Dedifferentiated amniotic fluid mesenchymal stem cell (primary cell): ENCODE measurements at regions not wholly inside any gene's neighbourhood (a gene's known extent, or its start where the extent isn't known, plus 50 kb on each side); places are given as distances from the start of the nearest gene placed in this dataset.
"Not testable (repeated sequence)": the region's sequence is repeated elsewhere in the genome, so short reads cannot be mapped to it uniquely, and the experiment has no call there.

ENCODE experiments used
- DNase-seq: peaks from one replicate; pipeline ENCODE4 v3.0.0-alpha.2; 2016; ENCODE audit errors: extremely low spot score

GRCh38 chr2:77578354-77578753 lies 56.2 kb upstream of the LRRTM4 start:
- DNase-seq, result no peak

DNA sequence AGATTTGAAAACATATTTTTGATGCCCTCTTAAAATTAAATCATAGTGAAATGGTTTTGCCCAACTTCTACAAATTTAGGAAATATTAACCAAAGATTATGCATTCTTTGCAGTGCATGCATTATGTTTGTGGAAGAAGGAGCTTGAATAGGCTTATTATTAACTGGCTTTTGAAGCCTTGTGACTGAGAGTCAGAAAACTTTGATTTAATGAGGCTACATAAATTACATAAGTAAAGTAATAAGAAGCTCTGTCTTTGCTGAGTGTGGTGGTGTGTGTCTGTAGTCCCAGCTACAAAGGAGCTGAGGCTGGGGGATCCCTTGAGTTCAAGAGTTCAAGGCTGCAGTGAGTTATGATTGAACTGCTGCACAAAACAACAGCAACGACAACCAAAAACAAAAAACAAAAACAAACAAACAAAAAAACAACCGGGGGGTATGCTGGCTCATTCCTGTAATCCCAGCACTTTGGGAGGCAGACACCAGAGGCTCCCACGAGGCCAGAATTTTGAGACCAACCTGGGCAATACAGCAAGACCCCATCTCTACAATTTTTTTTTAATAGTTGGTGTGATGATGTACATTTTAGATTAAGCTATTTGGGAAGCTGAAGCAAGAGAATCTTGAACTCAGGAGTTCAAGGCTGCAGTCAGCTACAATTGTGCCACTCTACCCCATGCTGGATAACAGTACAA lies 57.0 kb upstream of the LRRTM4 start:
- DNase-seq, result no peak

GRCh38 chr2:77588438-77588837 lies 66.3 kb upstream of the LRRTM4 start:
- DNase-seq, result no peak

- DNase-seq, result no peak
These were observed 68.2 kb upstream of the LRRTM4 start for GRCh38 chr2:77590298-77590917.

- DNase-seq, result not testable (repeated sequence)
These were observed 70.8 kb upstream of the LRRTM4 start for GRCh38 chr2:77592955-77593354.

GRCh38 chr2:77602771-77603170 lies 80.6 kb upstream of the LRRTM4 start:
- DNase-seq, result no peak

- DNase-seq, result no peak
These were observed 83.1 kb upstream of the LRRTM4 start for GRCh38 chr2:77604953-77605929.

DNA sequence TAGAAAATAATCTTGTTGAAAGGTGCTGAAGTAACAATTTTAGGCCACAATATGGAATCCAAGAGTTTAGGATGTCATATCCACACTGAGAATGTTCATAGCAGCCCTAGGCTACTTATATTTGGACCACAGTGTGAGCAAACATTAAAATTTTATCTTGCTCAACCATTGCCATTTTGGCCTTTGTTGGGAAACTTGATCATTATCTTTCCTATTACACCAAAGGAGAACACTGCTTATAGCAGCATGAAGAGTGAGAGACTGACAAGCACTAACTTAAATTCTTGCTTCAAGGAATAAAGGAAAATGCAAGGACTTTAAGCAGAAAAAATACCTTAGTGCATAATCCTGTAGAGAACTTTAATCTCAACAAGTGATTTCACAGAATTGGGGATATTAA lies 86.3 kb upstream of the LRRTM4 start:
- DNase-seq, result no peak

DNA sequence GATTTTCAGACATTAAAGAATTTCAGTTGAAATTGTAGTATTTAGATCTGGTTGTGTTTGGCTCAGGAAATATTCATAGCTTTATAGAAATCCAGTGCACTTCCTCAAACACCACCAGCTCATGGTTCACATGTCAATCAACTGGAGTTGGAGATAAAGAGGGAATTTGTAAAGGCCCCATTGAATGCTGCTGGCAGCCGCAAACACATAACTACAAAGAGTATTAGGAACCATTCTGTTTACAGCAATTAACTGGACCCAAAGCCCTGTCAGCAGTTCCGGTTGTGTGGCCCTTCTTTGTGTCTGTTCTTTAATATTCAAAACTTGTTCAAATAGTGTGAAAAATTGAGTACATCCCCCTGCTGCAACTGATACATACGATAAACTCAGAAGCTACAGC lies 107.4 kb upstream of the LRRTM4 start:
- no peak for DNase-seq

DNA sequence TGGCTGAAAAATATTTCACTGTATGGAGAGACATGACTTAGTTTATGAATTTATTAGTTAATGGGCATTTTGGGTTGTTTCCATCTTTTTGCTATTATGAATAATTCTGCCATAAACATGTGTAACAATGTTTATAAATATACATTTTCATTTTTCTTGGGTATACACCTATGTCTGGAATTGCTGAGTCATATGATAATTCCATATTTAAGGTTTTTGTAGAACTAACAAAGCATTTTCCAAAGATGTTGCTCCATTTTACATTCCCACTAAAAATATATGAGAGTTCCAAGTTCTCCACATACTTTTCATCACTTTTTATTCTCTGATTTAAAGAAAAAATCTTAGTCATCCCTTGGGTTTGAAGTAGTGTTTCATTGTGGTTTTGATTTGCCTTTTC lies 108.8 kb upstream of the LRRTM4 start:
- no peak for DNase-seq

GRCh38 chr2:77633601-77634000 lies 111.4 kb upstream of the LRRTM4 start:
- no peak for DNase-seq

- no peak for DNase-seq
These were observed 118.7 kb upstream of the LRRTM4 start for GRCh38 chr2:77640924-77641323.

GRCh38 chr2:77642339-77642738 lies 120.2 kb upstream of the LRRTM4 start:
- no peak for DNase-seq

GRCh38 chr2:77649856-77650255 lies 127.7 kb upstream of the LRRTM4 start:
- no peak for DNase-seq

GRCh38 chr2:77652499-77652898 lies 130.3 kb upstream of the LRRTM4 start:
- no peak for DNase-seq

DNA sequence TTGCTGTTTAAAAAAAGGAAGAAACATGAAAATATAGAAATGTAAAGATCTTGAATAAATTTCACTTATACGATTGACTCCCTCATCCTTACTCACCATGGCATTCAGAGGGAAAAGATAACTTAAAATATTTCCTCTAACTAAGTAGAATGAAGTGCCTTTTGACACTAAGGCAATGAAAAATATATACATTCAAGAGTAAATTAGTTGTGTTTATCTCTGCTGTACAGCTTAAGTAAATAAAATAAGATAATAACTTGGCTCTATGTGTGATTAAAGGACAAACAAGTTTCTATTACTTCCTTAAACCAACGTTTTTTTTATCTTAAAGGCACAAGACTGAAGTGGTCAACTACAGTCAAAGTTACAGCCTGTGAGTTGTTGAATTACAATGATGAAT lies 142.3 kb upstream of the LRRTM4 start:
- no peak for DNase-seq

DNA sequence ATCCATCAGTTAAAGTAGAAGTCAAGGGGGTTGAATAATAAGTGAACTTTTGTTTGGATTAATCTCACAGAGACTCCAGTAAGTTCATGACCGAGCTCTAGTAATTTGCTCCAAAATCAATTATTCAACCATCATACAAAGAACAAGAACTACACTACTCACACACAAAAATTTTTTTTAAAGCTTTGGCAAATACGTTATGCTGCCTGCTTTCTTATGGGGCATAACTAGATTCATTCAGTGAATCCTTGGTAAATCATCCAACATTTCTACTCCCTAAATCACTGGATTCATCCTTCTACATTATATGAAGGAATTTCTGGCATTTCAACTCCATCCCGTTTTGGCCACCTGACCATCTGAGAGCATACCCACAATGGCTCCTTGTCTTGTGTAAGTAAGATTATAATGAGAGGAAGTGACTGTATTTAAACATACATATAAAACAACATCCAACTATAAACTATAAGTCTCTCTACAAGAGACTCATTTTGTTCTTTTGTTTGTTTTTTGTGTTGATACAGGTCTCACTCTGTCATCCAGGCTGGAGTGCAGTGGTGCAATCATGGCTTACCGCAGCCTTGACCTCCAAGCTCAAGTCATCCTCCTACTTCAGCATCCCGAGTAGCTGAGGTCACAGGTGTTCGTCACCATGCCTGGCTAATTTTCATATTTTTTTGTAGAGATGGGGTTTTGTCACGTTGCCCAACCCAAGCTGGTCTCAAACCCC lies 144.2 kb upstream of the LRRTM4 start:
- no peak for DNase-seq

- DNase-seq, result not testable (repeated sequence)
These were observed 162.6 kb upstream of the LRRTM4 start for GRCh38 chr2:77684543-77685319.

- no peak for DNase-seq
These were observed 190.4 kb upstream of the LRRTM4 start for GRCh38 chr2:77712601-77713000.

- no peak for DNase-seq
These were observed 191.2 kb upstream of the LRRTM4 start for GRCh38 chr2:77713412-77713811.

DNA sequence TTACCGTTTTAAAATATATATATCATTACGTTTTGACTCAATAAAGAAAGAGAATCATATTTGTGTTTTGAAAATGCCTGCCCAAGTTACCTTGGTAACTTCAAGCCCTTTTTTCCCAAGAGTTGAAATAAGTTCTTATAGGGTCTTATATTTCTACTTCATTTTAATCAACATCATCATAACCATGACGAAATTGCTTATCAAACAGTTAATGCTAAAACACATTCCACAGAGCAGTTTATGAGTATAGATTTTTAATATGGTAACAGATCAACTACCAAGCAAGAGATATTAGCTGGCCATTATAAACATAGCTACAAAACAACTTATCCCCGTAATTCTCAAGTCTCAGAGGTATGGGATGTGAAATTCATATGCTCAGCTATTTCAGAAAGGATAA lies 197.9 kb upstream of the LRRTM4 start:
- no peak for DNase-seq
